OCI-LY3 (cell line): ENCODE measurements at regions not wholly inside any gene's neighbourhood (a gene's known extent, or its start where the extent isn't known, plus 50 kb on each side); places are given as distances from the start of the nearest gene placed in this dataset.

Source experiments
- CTCF ChIP-seq: fragments of 200-600, 300-600 bp; sonication (generic); IDR thresholded peaks from 2 replicates; pipeline ENCODE4 v1.5.1; 2014; ENCODE audit warnings: antibody characterized with exemption, low read length, low read depth
- EZH2phosphoT487 ChIP-seq: fragments of 200-600 bp; shearing (Covaris generic); IDR thresholded peaks from 2 replicates; pipeline ENCODE4 v1.6.1; 2018; ENCODE audit warnings: antibody characterized with exemption, mixed run types, low read depth

GRCh38 chr5:84830265-84830664, 445.6 kb upstream of the EDIL3 start:
- TF ChIP-seq CTCF: no peak
- TF ChIP-seq EZH2phosphoT487: no peak
